ENCODE measurements at regions not wholly inside any gene's neighbourhood (a gene's known extent, or its start where the extent isn't known, plus 50 kb on each side); places are given as distances from the start of the nearest gene placed in this dataset.

- DNase-seq (no peak), ATAC-seq (no peak)
- POLR2A ChIA-PET: no interaction called here
- no peak overlapping the region for H3K27ac Mint-ChIP-seq
- H3K27me3 Mint-ChIP-seq: no peaks in the 10 kb centered on the region
- H3K9me3 Mint-ChIP-seq: peaks cover 0 to 4% (median 0%) of the 10 kb centered on the region in 9 donors
- H3K36me3 Mint-ChIP-seq: no peaks in the 10 kb centered on the region
- no peak overlapping the region for H3K4me3 Mint-ChIP-seq
- no peaks in the 10 kb centered on the region for H3K4me1 Mint-ChIP-seq
Measured at GRCh38 chr7:125547505-125547904, 617.9 kb upstream of the POT1 start.

- Mint-ChIP-seq H3K4me1 (no peaks in the 10 kb centered on the region), H3K27ac (no peak overlapping the region), H3K9me3 (peaks cover 0 to 24% (median 0%) of the 10 kb centered on the region in 9 donors), H3K4me3 (no peak overlapping the region), H3K27me3 (no peaks in the 10 kb centered on the region), H3K36me3 (no peaks in the 10 kb centered on the region)
- POLR2A ChIA-PET: no interaction called here
- no peak for ATAC-seq
- no peak for DNase-seq
Measured at GRCh38 chr7:125530553-125530952, 600.9 kb upstream of the POT1 start.

- DNase-seq (no peak), ATAC-seq (no peak)
- H3K4me3 Mint-ChIP-seq: no peak overlapping the region
- H3K36me3 Mint-ChIP-seq: no peaks in the 10 kb centered on the region
- H3K9me3 Mint-ChIP-seq: peaks cover 0 to 24% (median 2%) of the 10 kb centered on the region in 9 donors
- POLR2A ChIA-PET: no interaction called here
- H3K4me1 Mint-ChIP-seq: no peaks in the 10 kb centered on the region
- no peak overlapping the region for H3K27ac Mint-ChIP-seq
- H3K27me3 Mint-ChIP-seq: no peaks in the 10 kb centered on the region
Measured at GRCh38 chr7:125529249-125529648, 599.6 kb upstream of the POT1 start.

- Mint-ChIP-seq H3K36me3 (no peaks in the 10 kb centered on the region), H3K27me3 (no peaks in the 10 kb centered on the region), H3K4me3 (no peak overlapping the region), H3K4me1 (no peaks in the 10 kb centered on the region), H3K9me3 (peaks cover 0 to 20% (median 7%) of the 10 kb centered on the region in 9 donors), H3K27ac (no peak overlapping the region)
- ATAC-seq: no peak
- DNase-seq: no peak
- POLR2A ChIA-PET: no interaction called here
Measured at GRCh38 chr7:125526958-125527357, 597.3 kb upstream of the POT1 start.

GRCh38 chr7:125526092-125526491 is 596.5 kb upstream of the POT1 start:
- ATAC-seq (no peak), DNase-seq (no peak)
- no peaks in the 10 kb centered on the region for H3K36me3 Mint-ChIP-seq
- H3K27ac Mint-ChIP-seq: no peak overlapping the region
- H3K4me3 Mint-ChIP-seq: no peak overlapping the region
- peaks cover 0 to 20% (median 5%) of the 10 kb centered on the region in 9 donors for H3K9me3 Mint-ChIP-seq
- no peaks in the 10 kb centered on the region for H3K4me1 Mint-ChIP-seq
- POLR2A ChIA-PET: no interaction called here
- H3K27me3 Mint-ChIP-seq: no peaks in the 10 kb centered on the region

GRCh38 chr7:125516194-125516593 is 586.6 kb upstream of the POT1 start:
- POLR2A ChIA-PET: no interaction called here
- no peak overlapping the region for H3K27ac Mint-ChIP-seq
- H3K27me3 Mint-ChIP-seq: no peaks in the 10 kb centered on the region
- DNase-seq (no peak), ATAC-seq (no peak)
- no peaks in the 10 kb centered on the region for H3K4me1 Mint-ChIP-seq
- no peaks in the 10 kb centered on the region for H3K36me3 Mint-ChIP-seq
- H3K4me3 Mint-ChIP-seq: no peak overlapping the region
- peaks cover 0 to 8% (median 0%) of the 10 kb centered on the region in 9 donors for H3K9me3 Mint-ChIP-seq

GRCh38 chr7:125512373-125512772 is 582.7 kb upstream of the POT1 start:
- Mint-ChIP-seq H3K36me3 (no peaks in the 10 kb centered on the region), H3K27me3 (no peaks in the 10 kb centered on the region), H3K27ac (no peak overlapping the region), H3K9me3 (peaks cover 0 to 8% (median 0%) of the 10 kb centered on the region in 9 donors), H3K4me1 (peaks cover 0 to 2% (median 0%) of the 10 kb centered on the region in 4 donors), H3K4me3 (no peak overlapping the region)
- ATAC-seq (no peak), DNase-seq (no peak)
- POLR2A ChIA-PET: no interaction called here

GRCh38 chr7:125511310-125511709 is 581.7 kb upstream of the POT1 start:
- no peak overlapping the region for H3K4me3 Mint-ChIP-seq
- POLR2A ChIA-PET: no interaction called here
- H3K36me3 Mint-ChIP-seq: no peaks in the 10 kb centered on the region
- ATAC-seq: no peak
- H3K9me3 Mint-ChIP-seq: peaks cover 0 to 8% (median 0%) of the 10 kb centered on the region in 9 donors
- no peaks in the 10 kb centered on the region for H3K27me3 Mint-ChIP-seq
- no peak overlapping the region for H3K27ac Mint-ChIP-seq
- no peak for DNase-seq
- peaks cover 0 to 2% (median 0%) of the 10 kb centered on the region in 4 donors for H3K4me1 Mint-ChIP-seq

GRCh38 chr7:125506331-125506730 is 576.7 kb upstream of the POT1 start:
- no peaks in the 10 kb centered on the region for H3K27me3 Mint-ChIP-seq
- POLR2A ChIA-PET: no interaction called here
- DNase-seq (no peak), ATAC-seq (no peak)
- no peak overlapping the region for H3K4me3 Mint-ChIP-seq
- H3K36me3 Mint-ChIP-seq: no peaks in the 10 kb centered on the region
- peaks cover 0 to 38% (median 6%) of the 10 kb centered on the region in 9 donors for H3K9me3 Mint-ChIP-seq
- peaks cover 0 to 2% (median 0%) of the 10 kb centered on the region in 4 donors for H3K4me1 Mint-ChIP-seq
- no peak overlapping the region for H3K27ac Mint-ChIP-seq

GRCh38 chr7:125504848-125505247 is 575.2 kb upstream of the POT1 start:
- ATAC-seq: no peak
- Mint-ChIP-seq H3K4me3 (no peak overlapping the region), H3K27ac (no peak overlapping the region), H3K9me3 (peaks cover 2 to 38% (median 7%) of the 10 kb centered on the region in 9 donors), H3K27me3 (no peaks in the 10 kb centered on the region), H3K36me3 (no peaks in the 10 kb centered on the region), H3K4me1 (no peaks in the 10 kb centered on the region)
- DNase-seq: no peak
- POLR2A ChIA-PET: no interaction called here

- POLR2A ChIA-PET: no interaction called here
- ATAC-seq (no peak), DNase-seq (no peak)
- no peak overlapping the region for H3K4me3 Mint-ChIP-seq
- H3K4me1 Mint-ChIP-seq: no peaks in the 10 kb centered on the region
- no peaks in the 10 kb centered on the region for H3K27me3 Mint-ChIP-seq
- H3K27ac Mint-ChIP-seq: no peak overlapping the region
- H3K36me3 Mint-ChIP-seq: no peaks in the 10 kb centered on the region
- H3K9me3 Mint-ChIP-seq: peaks cover 0 to 23% (median 4%) of the 10 kb centered on the region in 9 donors
Measured at GRCh38 chr7:125495997-125496396, 566.4 kb upstream of the POT1 start.

- ATAC-seq: no peak
- no peak overlapping the region for H3K27ac Mint-ChIP-seq
- H3K27me3 Mint-ChIP-seq: no peaks in the 10 kb centered on the region
- DNase-seq: no peak
- peaks cover 0 to 12% (median 0%) of the 10 kb centered on the region in 9 donors for H3K9me3 Mint-ChIP-seq
- H3K4me3 Mint-ChIP-seq: no peak overlapping the region
- H3K4me1 Mint-ChIP-seq: no peaks in the 10 kb centered on the region
- H3K36me3 Mint-ChIP-seq: no peaks in the 10 kb centered on the region
- POLR2A ChIA-PET: no interaction called here
Measured at GRCh38 chr7:125492521-125492920, 562.9 kb upstream of the POT1 start.

GRCh38 chr7:125491137-125491536 is 561.5 kb upstream of the POT1 start:
- H3K9me3 Mint-ChIP-seq: peaks cover 0 to 22% (median 0%) of the 10 kb centered on the region in 9 donors
- POLR2A ChIA-PET: no interaction called here
- DNase-seq: no peak
- H3K27me3 Mint-ChIP-seq: no peaks in the 10 kb centered on the region
- ATAC-seq: no peak
- H3K4me3 Mint-ChIP-seq: no peak overlapping the region
- no peak overlapping the region for H3K27ac Mint-ChIP-seq
- no peaks in the 10 kb centered on the region for H3K36me3 Mint-ChIP-seq
- no peaks in the 10 kb centered on the region for H3K4me1 Mint-ChIP-seq

- no peak for DNase-seq
- ATAC-seq: no peak
- no peaks in the 10 kb centered on the region for H3K36me3 Mint-ChIP-seq
- H3K9me3 Mint-ChIP-seq: peaks cover 0 to 22% (median 0%) of the 10 kb centered on the region in 9 donors
- H3K4me3 Mint-ChIP-seq: no peak overlapping the region
- H3K4me1 Mint-ChIP-seq: no peaks in the 10 kb centered on the region
- POLR2A ChIA-PET: no interaction called here
- no peaks in the 10 kb centered on the region for H3K27me3 Mint-ChIP-seq
- no peak overlapping the region for H3K27ac Mint-ChIP-seq
Measured at GRCh38 chr7:125490167-125490566, 560.5 kb upstream of the POT1 start.

Data from naive thymus-derived CD8-positive, alpha-beta T cell (primary cell).